ENCODE measurements at regions not wholly inside any gene's neighbourhood (a gene's known extent, or its start where the extent isn't known, plus 50 kb on each side); places are given as distances from the start of the nearest gene placed in this dataset.

GRCh38 chrX:42117318-42117717 is 194.0 kb upstream of the CASK start:
- TF ChIP-seq EZH2 (IDR thresholded peaks at IDR 0.05; ENCODE audit: insufficient read depth, poor library complexity, severe bottlenecking) (no peak), EZH2phosphoT487 (IDR thresholded peaks at IDR 0.05; ENCODE audit: insufficient read depth, low read depth) (no peak)

Measured in GM23248 (cell line).